ENCODE measurements at regions not wholly inside any gene's neighbourhood (a gene's known extent, or its start where the extent isn't known, plus 50 kb on each side); places are given as distances from the start of the nearest gene placed in this dataset.
"Not testable (repeated sequence)": the region's sequence is repeated elsewhere in the genome, so short reads cannot be mapped to it uniquely, and the experiment has no call there.

DNA sequence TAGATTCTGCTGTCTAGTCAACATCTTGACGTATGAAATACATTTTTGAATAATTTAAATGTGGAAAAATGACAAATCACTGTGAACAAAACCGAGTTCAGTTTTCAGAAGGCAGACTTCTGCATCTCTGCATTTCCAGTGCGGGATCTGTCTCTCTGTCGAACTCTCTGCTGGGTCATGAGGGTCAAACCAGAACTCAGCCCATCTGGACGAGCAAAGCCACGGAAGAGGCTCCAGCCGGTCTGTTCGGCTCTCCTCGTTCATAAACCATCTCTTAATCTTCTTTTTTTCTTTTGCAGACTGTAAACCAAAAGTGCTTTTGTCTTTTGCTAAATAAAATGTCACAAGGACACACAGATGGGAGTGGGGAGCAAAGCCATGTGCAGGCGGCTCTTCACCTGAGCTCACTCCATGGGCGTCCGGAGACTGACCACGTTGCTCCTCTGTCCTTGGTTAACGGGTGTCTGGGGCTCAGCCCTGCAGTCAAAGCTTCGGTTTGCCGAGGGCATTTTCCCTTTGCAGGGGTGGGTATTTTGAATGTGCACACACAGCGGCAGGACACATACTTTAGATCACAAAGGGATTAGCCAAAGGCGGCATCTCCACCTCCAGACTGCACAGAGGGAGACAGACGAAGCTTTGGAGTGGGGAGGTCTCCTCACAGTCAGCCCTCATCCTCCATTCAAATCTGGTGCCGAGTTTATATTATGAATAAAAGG, 737.9 kb upstream of the SALL3 start:
- no peak for DNase-seq

DNA sequence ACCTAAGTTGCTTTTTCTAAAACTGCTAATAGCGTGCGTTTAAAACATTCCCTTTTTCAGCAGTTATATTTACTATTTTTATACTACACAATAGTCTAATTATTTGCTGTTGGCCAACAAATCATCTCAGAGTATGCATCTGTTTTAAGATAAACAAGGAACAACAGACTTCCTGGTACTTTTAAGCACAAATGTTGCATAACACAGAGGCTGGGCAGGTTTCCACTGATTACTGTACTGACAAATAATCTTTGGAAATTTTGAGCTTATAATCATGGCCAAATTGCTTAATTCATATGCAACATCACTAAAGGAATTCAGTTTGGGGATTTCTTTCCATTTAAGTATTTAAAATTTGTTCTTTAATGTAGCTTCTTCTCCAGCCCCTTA, 737.4 kb upstream of the SALL3 start:
- DNase-seq: no peak

DNA sequence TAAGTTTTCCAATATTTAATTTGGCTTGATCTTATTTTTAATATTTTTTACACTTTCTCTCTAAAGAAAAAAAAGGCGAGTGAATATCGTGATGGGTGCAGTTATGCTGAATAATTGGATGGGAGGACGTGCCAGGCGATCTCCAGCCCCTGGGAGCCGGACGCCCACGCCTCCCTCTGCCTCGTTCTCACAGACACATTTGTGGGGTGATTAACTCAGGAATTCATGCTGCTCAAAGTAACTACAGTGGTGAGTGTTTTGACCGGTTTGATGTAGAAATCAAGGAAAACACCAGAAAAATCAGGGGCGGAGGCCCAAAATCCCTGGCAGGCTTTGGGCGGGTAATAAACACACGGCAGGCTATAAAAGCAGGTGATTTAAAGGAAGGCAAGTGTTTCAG, 736.8 kb upstream of the SALL3 start:
- no peak for DNase-seq

DNA sequence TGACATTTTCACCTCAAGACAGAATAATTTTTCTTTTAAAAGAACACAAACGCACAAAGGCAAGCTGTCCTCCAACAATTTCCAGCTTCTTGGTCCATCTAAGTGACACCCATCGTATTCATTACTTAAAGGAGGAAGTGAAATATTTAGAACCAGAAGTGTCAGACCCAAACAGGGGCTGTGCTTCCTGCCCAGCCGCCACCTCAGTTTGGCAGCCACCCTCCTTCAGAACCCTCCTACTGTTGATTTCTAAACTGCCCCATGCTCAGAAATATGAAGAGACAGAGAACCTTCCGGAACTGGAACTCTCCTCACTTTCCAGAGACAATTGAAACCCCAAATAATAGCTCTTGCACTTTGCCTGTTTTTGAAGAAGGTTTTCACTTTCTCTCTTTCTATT, 734.8 kb upstream of the SALL3 start:
- DNase-seq: no peak

DNA sequence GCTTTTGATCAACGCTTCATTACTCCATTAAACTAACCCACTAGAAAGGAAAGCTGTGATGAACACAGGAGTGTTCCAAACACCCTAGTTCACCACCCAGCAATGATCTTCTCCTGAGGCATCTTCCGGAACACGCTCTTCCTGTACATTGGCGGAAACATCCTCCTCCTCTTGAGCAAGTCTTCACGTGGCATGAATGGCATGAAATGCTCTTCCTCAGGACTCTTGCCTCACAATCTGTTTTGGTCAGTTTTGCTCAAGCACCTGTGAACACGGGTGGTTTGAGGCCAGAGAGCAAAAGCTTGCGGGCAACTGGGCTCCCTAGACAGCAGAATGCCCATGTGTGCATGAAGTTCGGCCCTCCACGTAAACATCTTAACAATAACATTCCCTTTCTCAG, 734.2 kb upstream of the SALL3 start:
- no peak for DNase-seq

DNA sequence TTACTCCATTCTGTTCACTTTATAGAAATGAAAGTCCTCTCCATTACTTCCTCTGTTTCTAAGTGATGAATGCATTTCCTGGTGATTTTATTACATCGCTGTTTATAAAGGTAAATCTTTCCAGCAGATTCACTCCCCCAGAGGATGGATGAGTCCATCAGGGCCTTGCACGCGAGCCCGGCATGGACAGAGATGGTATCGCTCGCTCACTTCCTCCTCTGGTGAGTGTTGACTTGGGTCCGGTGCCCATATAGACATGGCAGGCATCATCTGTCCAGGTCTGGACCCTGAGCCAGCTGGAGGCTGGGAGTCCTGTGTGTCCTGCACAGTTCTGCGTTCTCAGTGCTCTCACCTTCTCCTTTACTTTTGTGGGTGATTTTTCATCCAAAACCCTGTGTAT, 733.6 kb upstream of the SALL3 start:
- no peak for DNase-seq

DNA sequence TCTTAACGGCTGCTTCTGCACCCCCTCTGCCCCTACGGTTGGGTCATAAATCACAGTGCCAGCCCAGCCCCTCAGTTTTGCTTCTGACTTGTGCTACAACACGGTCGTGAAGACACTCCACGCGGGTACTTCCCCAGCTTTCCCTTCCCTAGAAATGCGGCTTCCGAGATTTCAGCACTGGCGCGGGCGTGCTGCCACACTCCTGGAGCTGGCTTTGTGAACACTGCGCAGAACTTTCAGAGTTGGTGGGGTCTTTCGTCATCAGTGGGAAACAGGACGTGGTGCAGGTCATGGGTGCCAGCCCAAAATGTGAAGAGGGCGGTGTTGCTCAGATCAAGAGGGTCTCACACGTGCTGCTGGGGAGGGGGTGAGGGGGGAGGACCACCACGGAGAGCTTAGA, 733.0 kb upstream of the SALL3 start:
- DNase-seq: no peak

DNA sequence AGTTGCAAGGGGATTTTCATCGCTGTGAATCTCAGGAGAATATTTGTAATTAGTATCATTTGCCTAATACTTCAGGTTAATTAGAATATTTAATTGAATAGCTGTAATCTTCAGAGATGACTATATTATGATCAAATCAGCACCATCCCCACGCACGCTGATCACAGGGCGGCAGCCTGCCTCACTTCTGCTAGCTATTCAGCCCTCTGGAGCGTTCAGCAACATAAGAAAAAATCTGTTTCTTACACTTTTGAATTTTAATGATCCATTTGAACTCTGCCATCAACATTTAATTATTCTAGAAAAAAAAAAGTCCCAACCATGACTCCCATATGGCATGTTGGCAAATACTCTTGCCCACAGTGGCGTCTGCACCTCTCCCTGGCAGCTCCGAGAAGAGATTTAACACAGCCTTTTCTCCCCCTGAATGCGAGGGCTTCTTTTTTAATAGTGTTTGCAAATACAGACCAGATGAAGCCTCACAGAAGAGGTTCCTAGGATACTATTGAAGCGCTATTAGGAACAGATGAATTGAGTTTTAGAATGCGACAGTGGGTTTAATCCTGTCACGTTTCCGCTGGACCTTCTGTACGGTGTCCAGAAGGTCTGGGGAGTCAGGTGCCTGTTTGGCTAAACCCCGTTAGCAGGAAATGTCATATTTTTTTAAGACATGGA, 731.9 kb upstream of the SALL3 start:
- DNase-seq: no peak

DNA sequence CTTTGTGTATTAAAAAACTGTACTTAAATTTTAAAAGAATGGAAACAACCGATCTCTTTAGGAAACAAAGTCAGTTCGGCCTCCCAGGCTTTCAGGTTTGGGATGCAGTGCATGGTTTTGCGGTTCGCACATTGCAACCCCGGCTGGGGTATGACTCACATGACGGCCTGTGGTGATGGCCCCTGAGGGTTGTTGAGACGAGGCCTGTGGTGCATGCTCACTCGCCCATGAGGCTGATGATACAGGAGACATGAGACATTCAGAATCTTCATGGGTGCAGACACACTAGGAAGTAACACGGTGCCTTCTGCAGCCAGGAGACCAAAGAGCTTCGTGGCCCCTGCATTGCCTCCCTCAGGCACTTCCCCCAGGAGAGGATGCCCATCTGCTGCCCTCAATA, 724.6 kb upstream of the SALL3 start:
- DNase-seq: no peak

DNA sequence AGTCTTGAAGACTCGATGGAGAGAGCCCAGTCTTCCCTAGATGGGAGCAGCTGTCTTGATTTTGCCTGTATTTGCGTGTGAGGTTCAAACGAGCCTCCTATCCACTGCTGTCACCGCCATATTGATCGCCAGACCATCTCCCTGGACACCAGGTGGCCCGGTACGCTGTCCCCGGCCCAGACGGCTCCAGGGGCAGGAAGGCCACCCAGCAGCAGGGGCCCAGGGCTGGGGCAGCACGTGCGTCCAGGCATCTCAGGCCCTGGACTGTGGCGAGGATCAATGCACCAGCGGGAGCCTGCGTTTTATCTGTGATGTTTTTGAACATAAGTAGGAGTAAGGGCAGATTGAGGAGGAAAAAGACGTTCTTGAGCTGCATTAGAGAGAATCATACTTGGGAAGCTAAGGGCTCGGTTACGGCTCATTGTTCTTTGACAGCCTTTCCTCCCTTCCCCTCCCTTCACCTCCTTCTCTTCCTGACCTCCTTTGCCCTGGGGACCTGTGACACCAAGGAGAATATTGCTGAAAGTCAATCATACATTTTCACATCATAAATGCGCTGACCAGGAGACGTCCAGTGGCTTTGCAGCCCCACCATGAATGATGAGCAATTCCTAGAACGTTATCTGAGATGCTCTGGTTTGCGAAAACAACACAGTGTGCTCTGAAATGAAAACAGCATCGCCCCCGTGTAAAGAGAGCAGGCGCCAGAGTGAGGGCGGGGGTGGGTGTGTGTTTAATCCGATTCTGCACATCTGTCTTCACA, 711.2 kb upstream of the SALL3 start:
- DNase-seq: no peak

DNA sequence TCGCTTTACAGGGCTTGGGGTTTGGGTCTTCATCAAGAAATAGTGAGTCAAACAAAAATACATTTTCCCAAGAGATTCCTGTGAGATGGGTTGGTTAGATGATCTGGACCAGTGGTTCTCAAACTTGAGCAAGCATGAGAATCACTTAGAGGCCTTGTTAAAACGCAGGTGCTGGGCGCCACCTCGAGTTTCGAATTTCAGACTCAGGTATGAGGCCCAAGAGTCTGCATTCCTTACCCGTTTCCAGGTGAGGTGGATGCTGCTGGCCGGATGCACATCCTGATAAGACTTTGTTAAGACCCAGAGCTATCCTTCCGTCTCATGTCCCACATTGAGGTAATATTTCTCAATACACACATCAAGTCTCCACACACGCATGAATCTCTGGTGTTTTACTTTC, 707.8 kb upstream of the SALL3 start:
- DNase-seq: no peak

DNA sequence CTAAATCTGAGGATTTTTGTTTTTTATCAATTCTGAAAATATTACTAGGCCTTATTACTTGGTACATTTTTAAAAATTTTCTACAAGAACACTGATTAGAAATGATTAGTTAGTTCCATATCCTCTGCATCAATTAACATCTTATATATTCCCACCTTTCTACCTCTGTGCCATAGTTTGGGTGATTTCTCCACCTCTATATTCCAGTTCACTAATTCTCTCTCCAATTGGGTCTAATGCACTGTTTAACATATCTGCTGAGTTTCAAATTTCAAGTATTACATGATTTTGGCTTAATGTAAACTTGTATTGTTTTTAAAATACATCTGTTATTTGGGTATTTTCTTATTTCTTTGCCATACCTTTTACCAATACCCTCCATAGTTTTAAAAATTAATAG, 705.7 kb upstream of the SALL3 start:
- no peak for DNase-seq

DNA sequence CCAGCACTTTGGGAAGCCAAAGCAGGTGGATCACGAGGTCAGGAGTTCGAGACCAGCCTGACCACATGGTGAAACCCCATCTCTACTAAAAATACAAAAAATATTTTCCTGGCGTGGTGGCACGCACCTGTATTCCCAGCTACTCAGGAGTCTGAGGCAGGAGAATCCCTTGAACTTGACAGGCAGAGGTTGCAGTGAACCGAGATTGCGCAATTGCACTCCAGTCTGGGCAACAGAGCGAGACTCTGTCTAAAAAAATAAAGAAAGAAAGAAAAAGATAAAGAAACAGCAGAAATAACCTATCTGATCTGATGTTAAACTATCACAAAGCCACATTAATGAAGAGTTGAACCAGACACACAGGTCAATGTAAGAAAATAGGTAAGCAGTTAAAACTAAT, 696.2 kb upstream of the SALL3 start:
- not testable (repeated sequence) for DNase-seq

DNA sequence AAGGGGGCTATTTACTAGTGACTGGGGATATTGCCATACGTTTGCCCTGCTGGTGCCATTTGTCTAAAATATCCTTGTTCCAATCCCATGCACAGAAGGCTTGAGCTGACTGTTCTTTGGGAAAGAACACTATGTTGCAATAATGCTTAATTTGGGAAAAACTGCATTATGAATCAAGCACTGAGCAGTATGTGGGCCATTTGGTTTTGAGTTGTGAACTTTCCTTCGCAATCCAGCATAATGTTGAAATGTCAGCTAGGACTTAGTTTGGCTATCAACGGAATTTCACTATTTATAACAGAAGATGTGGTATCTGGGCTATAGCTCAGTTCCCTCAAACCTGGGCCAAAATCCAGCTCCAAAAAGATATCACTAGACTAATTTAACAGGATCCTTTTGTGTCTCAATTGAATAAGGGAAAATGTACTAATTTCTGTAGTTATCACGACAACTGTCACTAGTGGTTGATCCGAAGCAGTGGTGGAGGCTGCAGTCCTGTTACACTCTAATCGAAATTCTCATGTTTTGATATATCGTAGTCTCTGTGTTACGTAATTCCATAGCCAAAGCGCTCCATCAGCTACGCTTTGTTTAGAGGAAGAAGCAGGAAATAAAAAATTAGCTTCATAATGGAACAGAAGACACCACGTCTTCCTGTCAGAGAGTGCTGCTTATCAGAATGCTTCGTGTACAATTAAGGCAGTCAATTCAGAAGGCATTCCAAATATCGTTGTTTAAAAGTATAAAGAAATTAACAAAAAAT, 686.8 kb upstream of the SALL3 start:
- DNase-seq: no peak

DNA sequence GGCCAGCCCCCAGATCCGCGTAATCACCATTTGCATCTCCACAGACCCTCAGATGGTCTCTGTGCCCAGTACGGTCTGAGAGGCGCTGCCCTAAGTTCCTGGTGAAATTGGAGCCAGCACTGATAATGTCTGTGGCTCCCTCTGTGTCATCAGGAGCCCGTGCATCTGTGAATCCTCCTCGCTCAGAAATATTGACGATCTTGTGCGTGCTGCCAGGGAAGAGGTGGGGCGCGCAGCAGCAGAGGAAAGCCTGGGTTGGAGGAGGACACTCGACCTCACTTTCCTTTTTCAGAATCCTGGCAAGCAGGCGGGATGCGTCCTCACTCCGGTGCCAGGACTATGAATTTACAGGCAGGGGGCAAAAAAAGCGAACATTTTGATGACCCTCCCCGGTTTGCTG, 686.1 kb upstream of the SALL3 start:
- no peak for DNase-seq

DNA sequence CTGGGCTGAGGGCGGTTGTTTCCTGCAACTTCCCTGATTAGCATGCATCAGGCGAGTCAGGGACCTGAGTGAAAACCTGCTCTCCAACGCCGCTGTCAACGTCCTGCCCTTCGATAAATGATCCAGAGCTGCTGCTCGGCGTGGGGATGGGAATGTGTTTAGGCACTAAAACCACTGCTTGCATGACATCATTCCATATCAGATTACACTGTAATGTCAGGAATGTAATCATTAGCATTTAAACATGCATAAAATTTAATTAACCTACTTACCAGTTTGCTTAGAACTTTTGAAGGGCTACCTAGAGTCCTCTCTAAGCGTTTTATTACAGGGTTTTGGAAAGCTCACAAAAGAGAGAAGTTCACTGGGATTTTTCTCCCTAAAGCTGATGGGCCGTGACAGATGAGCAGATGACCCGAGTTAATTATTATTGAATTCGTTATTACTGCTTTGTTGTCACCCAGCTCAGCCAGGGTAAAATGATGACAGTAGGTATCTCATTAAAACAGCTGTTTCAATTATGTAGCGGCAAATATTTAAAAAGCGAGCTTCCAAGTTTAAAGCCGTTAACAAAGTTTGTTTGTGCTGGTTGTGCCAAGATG, 685.6 kb upstream of the SALL3 start:
- DNase-seq: no peak

DNA sequence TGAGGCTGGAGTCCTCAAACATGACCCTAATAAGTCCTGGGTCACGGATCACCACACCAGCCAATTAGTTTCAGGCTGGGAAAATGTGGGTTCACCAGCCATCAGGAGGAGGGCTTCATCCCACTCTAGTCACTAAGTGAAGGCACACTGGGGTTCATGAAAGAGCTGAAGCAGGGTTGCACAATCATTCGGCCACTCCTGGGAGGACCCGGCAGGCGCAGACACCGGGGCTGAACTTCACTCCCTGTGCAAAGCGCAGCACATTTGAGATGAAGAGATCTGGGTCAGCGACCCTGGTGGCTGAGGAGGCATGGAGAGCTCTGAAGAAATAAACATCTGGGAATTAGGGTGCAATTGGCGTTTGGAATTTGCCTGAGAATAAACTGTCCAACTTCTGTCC, 684.4 kb upstream of the SALL3 start:
- DNase-seq: no peak

DNA sequence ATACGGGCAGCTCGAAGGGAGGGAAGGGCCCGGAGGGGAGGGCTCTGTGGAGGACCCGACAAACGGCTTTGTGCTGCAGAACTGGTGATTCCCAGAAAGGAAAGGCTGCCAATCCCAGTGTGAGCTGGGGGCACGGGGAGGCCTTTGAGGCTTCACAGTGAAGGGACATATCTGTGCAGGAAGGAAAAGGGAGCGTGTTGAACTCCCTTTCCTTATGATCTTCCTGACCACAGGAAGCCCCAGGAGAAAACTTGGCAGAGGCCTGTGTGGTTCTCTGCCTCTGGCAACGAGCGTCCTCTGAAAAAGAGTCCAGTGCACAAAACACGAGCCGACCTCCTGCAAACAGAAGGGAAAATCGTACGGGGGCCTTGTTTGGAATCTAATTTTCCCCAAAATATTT, 683.5 kb upstream of the SALL3 start:
- no peak for DNase-seq

DNA sequence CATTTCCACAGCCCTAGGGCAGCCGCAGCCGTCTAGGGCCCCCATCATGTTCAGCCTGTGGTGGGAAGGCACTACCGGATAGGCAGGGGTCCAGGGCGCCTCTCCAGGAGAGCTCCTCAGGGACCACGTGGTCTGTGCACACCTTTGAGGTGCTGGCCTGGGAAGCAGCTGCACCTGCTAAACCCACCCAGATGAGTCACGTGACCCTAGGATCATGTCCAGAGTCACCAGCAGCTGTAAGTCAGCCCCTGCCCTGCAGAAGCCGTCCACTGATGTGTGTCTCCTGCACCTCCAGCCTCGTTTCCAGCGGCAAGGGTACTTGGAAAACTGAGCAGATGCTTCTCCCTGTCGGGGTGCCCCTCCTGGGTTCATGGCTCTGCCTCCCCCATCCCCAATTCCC, 682.6 kb upstream of the SALL3 start:
- DNase-seq: no peak

DNA sequence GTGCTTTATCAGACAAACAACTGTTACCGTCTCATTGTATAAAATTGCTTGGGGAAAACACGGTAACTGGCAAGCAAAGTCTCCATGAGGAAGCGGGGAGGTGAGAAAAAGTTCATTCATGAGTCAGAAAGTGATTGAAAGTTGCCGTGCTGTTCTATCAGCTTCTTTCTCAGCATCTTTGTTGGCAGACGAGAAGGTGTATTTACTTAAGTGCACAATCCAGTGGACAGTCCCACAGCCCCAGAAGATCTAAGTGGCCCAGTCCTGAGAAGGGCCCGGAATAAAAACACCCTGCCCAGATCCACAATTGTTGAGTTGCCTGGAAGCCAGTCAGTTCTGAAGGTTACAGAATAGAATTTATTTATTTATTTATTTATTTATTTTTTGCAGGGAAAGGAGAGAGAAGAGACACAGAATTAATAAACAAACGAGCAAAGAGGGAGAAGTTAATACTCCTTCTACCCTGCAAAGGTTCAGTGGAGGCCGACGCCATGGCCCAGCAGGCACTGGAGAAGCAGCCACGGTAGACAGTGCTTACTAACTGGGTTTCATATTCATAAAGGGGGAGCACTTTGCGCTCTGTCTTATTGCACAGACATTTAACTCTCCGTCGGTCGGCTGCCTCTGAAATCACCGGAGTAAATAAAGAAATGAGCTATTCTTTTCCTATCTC, 676.0 kb upstream of the SALL3 start:
- DNase-seq: no peak

DNA sequence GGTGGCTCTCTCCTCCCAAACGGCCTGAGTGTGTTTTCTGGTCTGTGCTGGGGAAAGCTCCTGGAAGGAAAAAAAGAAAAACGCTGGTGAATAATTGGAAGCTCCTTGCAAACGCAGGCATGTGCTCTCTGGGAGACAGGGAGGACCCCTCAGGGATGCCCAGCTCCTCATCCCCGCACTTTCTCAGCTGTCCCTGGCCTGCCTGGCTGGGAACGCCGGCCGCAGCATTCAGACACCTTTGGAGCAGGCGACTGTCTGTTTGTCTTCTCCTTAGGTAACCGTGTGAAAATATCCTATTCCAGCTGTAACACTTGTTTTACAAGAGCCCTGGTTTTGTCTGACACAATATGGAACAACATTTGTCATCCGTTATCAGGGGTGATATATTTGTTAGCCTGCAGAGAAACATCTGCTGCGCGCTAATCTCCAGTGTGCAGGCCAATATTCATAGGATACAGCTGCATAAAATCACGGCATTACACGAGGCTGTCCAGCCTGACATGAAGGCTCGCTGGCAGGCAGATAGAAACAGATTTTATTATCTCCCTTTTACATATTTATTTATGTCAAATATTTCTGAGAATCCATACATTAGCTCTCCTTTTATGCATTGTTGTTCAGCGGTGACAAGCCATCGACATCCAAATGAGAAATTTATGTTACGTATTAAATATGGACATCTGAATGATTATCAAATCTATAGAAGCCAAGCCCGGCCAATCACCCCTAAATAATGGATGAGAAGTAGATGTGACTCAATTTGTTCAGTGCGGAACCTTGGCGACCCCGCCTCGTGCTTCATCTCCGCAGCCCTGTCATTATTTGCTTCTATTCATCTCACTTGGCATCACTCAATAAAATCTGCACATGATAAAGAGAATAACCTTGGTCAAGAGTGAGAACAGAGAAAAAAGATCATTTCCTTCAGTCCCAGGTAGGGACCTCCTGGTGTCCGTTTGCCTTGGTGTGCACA, 675.1 kb upstream of the SALL3 start:
- no peak for DNase-seq

Data from activated T-cell treated with anti-CD3 and anti-CD28 coated beads, Interleukin-2, amount 50 U/mL, for 1 hour (primary cell).